A673 (cell line): ENCODE measurements at regions not wholly inside any gene's neighbourhood (a gene's known extent, or its start where the extent isn't known, plus 50 kb on each side); places are given as distances from the start of the nearest gene placed in this dataset.

Source experiments
- BruUV-seq: library from RNA; stranded (reverse); fragments of 400-500 nt; replicated peaks from 2 replicates; lab custom pipeline; 2021; lab: Mats Ljungman, UMichigan
- CTCF ChIA-PET: fragments of 300-600 bp; sonication (Branson Sonifier 250); formaldehyde crosslinking; loops from one replicate; lab custom pipeline; 2022; ENCODE audit warnings: antibody characterized with exemption; lab: Charles Lee
- POLR2A ChIA-PET: fragments of 300-600 bp; sonication (Branson Sonifier 250); formaldehyde crosslinking; loops from one replicate; lab custom pipeline; 2022; ENCODE audit warnings: antibody characterized with exemption; ENCODE audit not compliant: low non-redundant PET; lab: Charles Lee
- DNase-seq: peaks from one replicate; pipeline ENCODE4 v3.0.0-alpha.2; 2015; ENCODE audit warnings: low spot score
- H3K27ac ChIP-seq: fragments of 200-600 bp; sonication (generic); 2 replicates; pipeline ENCODE4 v1.5.1; 2016; ENCODE audit warnings: mixed run types, low read depth, mild to moderate bottlenecking, mixed read lengths, antibody characterized with exemption, low read length; ENCODE audit not compliant: poor library complexity, severe bottlenecking
- H3K27me3 ChIP-seq: fragments of 200-600 bp; sonication (generic); replicated peaks from 2 replicates; pipeline ENCODE4 v1.6.1; 2017; ENCODE audit warnings: mixed run types, low read depth, mild to moderate bottlenecking, mixed read lengths, antibody characterized with exemption, low read length; ENCODE audit not compliant: insufficient read depth, poor library complexity
- H3K36me3 ChIP-seq: fragments of 200-600 bp; sonication (generic); 2 replicates; pipeline ENCODE4 v1.6.1; 2016; ENCODE audit warnings: mixed run types, mild to moderate bottlenecking, mixed read lengths, antibody characterized with exemption, low read length; ENCODE audit not compliant: insufficient read depth, poor library complexity, severe bottlenecking
- H3K4me1 ChIP-seq: fragments of 200-600 bp; sonication (generic); 2 replicates; pipeline ENCODE4 v1.6.1; 2017; ENCODE audit warnings: mixed run types, mild to moderate bottlenecking, mixed read lengths, antibody characterized with exemption, low read length; ENCODE audit not compliant: insufficient read depth, poor library complexity, severe bottlenecking
- H3K4me3 ChIP-seq: fragments of 200-600 bp; sonication (generic); 2 replicates; pipeline ENCODE4 v1.5.1; 2016; ENCODE audit warnings: low read depth, mixed run types, mild to moderate bottlenecking, mixed read lengths, low read length; ENCODE audit not compliant: poor library complexity, severe bottlenecking
- H3K9me3 ChIP-seq: fragments of 200-600 bp; sonication (generic); 2 replicates; pipeline ENCODE4 v1.6.1; 2016; ENCODE audit warnings: mixed run types, low read depth, mild to moderate bottlenecking, mixed read lengths, antibody characterized with exemption, low read length; ENCODE audit not compliant: poor library complexity, severe bottlenecking
- EZH2 ChIP-seq: fragments of 200-600 bp; sonication (generic); IDR thresholded peaks from 2 replicates; pipeline ENCODE4 v1.6.1; 2017; ENCODE audit warnings: borderline replicate concordance, low read depth, mild to moderate bottlenecking, mixed read lengths, antibody characterized with exemption, low read length; ENCODE audit not compliant: poor library complexity, severe bottlenecking
- intact Hi-C: fragments of 100-400 bp; cut with micrococcal nuclease; formaldehyde crosslinking; loops from one replicate; pipeline ENCODE4 v1.10.0; 2022; ENCODE audit not compliant: unreplicated experiment
- TF ChIP-seq, protein P1 (sequence below): fragments of 300-800, 200-600 bp; sonication (generic); conservative IDR thresholded peaks from 2 replicates; pipeline ENCODE4 v1.5.1; 2017; ENCODE audit warnings: low read depth, mild to moderate bottlenecking, antibody characterized with exemption, low read length, moderate library complexity, mixed read lengths

DNA sequence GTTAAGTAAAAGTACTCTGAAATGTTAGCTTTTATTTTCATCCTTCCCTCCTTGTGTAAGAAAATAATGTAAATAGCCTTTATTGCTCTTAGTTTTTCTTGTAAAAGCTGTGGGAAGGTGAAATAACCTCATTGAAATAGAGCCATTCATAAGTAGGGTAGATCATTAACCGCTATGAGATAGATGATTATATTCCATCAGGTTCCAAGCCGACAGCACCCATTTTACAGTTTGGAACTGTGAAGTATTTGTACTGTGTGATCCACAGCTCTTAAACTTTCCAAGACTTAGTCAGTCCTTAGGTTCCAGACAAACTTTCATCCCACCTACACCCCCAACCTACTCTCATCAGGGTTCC is 216.5 kb downstream of the TSHZ3 start:
- TF ChIP-seq, protein P1, sequence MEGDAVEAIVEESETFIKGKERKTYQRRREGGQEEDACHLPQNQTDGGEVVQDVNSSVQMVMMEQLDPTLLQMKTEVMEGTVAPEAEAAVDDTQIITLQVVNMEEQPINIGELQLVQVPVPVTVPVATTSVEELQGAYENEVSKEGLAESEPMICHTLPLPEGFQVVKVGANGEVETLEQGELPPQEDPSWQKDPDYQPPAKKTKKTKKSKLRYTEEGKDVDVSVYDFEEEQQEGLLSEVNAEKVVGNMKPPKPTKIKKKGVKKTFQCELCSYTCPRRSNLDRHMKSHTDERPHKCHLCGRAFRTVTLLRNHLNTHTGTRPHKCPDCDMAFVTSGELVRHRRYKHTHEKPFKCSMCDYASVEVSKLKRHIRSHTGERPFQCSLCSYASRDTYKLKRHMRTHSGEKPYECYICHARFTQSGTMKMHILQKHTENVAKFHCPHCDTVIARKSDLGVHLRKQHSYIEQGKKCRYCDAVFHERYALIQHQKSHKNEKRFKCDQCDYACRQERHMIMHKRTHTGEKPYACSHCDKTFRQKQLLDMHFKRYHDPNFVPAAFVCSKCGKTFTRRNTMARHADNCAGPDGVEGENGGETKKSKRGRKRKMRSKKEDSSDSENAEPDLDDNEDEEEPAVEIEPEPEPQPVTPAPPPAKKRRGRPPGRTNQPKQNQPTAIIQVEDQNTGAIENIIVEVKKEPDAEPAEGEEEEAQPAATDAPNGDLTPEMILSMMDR, result no peak
- TF ChIP-seq EZH2, result no peak
- ChIA-PET CTCF (no interaction called here), POLR2A (no interaction called here)
- no peak overlapping the region for H3K27ac ChIP-seq
- H3K27me3 ChIP-seq, result no peaks in the 10 kb centered on the region
- H3K4me3 ChIP-seq, result no peak overlapping the region
- no peaks in the 10 kb centered on the region for H3K9me3 ChIP-seq
- peaks cover 5% of the 10 kb centered on the region for H3K4me1 ChIP-seq
- no peak for DNase-seq
- no TSS peak for BruUV-seq
- H3K36me3 ChIP-seq, result no peaks in the 10 kb centered on the region
- intact Hi-C loops, result no loop called here

DNA sequence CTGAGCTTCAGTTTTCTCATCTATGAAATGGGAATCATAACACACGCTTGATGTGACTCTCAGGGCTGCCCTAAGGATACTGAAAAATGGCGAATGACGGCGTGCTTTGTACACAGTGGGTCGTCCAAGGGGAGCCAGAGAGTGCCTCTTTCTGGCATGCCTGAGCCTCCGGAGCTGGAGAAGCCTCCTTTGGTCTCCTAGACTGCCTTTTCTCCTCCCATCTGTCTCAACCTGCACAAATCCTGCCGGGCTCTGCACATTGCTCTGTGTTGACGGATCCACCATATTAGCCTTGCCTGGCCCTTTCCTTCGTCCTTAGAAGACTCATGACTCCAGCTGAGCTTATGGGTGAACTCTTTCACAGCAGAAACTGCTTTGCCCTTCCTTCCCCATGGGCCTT is 220.9 kb downstream of the TSHZ3 start:
- no peak for DNase-seq
- CTCF ChIA-PET, result no interaction called here
- no peak for TF ChIP-seq EZH2
- TF ChIP-seq, protein P1, result no peak
- Histone ChIP-seq H3K27me3 (no peaks in the 10 kb centered on the region), H3K9me3 (no peaks in the 10 kb centered on the region), H3K4me1 (peaks cover 5% of the 10 kb centered on the region), H3K4me3 (no peak overlapping the region), H3K36me3 (no peaks in the 10 kb centered on the region), H3K27ac (no peak overlapping the region)
- no TSS peak for BruUV-seq
- intact Hi-C loops, result no loop called here
- POLR2A ChIA-PET, result no interaction called here

DNA sequence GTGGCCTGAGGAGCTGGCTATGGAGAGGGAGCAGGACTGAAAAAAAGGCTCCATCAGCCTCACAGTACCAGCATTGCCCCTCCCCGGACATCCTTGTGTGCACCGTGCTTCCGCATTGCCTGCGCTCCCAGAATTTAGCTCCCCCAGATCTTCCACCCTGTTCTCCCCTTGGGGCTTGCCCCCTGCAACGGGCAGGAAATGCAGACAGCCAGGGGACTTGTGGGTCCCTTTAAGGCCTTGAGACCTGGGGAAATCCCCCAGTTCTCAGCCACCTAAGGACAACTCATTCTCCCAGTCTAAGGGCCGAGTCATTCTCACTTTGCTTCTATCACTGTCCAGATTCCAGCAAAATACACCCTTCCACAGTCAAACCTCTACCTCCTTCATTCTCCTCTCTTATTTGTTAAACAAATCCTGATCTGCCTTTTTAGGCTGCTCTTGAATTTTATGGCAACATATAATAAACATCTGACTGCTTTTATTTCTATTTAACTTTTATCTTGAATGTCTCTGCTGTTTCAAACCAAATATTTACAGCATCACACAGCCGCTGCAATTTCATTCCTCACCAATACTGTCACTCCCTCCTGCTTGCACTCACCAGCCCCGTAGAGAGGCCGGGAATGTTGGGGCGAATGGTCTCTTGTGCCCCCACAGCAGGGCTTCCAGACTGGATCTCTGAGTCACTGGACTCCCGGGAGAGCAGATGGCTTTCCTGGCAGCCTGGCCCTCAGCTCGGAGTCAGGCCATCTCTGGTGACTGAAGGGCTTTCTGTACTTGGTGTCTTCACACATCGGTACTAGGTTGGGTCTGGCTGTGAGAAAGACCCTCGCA is 221.9 kb downstream of the TSHZ3 start:
- Histone ChIP-seq H3K36me3 (no peaks in the 10 kb centered on the region), H3K27ac (no peak overlapping the region), H3K4me1 (peaks cover under 1% of the 10 kb centered on the region), H3K4me3 (no peak overlapping the region), H3K9me3 (no peaks in the 10 kb centered on the region), H3K27me3 (no peaks in the 10 kb centered on the region)
- BruUV-seq, result no TSS peak
- TF ChIP-seq, protein P1, result no peak
- TF ChIP-seq EZH2, result no peak
- ChIA-PET CTCF (no interaction called here), POLR2A (no interaction called here)
- DNase-seq, result peak; percentile 27
- intact Hi-C loops, result no loop called here
